Kidney epithelial cell (primary cell): ENCODE measurements at regions not wholly inside any gene's neighbourhood (a gene's known extent, or its start where the extent isn't known, plus 50 kb on each side); places are given as distances from the start of the nearest gene placed in this dataset.

Source experiments
- DNase-seq: peaks from one replicate; pipeline ENCODE4 v3.0.0-alpha.2; 2010; ENCODE audit warnings: low read depth
- H3K27me3 ChIP-seq: 2 replicates; pipeline ENCODE4 v1.6.0; 2011; ENCODE audit warnings: low read length; ENCODE audit not compliant: control insufficient read depth, insufficient read depth
- H3K36me3 ChIP-seq: 2 replicates; pipeline ENCODE4 v1.5.1; 2011; ENCODE audit warnings: low read length; ENCODE audit not compliant: control insufficient read depth, insufficient read depth
- H3K4me3 ChIP-seq: 2 replicates; pipeline ENCODE4 v1.5.1; 2011; ENCODE audit warnings: low read depth, mild to moderate bottlenecking, control low read depth, low read length
- TF ChIP-seq, protein P1 (sequence below): IDR thresholded peaks from 2 replicates; pipeline ENCODE4 v1.5.1; 2011; ENCODE audit warnings: mild to moderate bottlenecking, moderate library complexity, low read length, control low read depth, inconsistent platforms; ENCODE audit not compliant: insufficient read depth, poor library complexity, severe bottlenecking

DNA sequence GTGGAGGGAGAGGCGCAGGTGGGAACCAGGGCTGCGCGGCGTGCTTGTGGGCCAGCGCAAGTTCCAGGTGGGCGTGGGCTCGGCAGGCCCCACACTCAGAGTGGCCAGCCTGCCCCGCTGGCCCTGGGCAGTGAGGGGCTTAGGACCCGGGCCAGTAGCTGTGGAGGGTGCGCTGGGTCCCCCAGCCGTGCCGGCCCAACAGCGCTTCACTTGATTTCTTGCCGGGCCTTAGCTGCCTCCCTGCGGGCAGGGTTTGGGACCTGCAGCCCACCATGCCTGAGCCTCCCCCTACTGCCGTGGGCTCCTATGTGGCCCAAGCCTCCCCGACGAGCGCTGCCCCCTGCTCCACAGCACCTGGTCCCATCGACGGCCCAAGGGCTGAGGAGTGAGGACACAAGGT lies 1636.9 kb upstream of the SLC39A10 start:
- no peaks in the 10 kb centered on the region for H3K36me3 ChIP-seq
- no peak overlapping the region for H3K4me3 ChIP-seq
- no peaks in the 10 kb centered on the region for H3K27me3 ChIP-seq
- TF ChIP-seq, protein P1, sequence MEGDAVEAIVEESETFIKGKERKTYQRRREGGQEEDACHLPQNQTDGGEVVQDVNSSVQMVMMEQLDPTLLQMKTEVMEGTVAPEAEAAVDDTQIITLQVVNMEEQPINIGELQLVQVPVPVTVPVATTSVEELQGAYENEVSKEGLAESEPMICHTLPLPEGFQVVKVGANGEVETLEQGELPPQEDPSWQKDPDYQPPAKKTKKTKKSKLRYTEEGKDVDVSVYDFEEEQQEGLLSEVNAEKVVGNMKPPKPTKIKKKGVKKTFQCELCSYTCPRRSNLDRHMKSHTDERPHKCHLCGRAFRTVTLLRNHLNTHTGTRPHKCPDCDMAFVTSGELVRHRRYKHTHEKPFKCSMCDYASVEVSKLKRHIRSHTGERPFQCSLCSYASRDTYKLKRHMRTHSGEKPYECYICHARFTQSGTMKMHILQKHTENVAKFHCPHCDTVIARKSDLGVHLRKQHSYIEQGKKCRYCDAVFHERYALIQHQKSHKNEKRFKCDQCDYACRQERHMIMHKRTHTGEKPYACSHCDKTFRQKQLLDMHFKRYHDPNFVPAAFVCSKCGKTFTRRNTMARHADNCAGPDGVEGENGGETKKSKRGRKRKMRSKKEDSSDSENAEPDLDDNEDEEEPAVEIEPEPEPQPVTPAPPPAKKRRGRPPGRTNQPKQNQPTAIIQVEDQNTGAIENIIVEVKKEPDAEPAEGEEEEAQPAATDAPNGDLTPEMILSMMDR, result no peak
- DNase-seq, result no peak

DNA sequence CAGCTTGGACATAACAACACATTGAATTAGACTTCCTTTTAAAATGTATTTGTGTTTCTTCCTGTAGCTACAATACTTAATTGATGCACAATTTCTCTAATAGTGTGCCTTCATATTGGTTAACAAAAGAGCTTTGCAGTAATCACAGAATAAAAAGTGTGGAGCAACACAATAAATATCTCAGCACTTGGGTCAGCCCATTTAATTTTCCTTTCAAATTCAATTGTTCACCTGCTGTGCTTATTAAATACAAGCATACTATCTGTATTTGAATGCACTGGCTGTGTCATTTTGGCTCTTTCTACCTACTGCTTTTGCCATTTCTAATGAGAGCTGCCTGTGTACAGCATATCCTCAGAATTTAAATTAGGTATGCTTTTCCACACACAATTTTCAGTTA lies 1641.3 kb upstream of the SLC39A10 start:
- DNase-seq, result no peak
- H3K4me3 ChIP-seq, result no peak overlapping the region
- TF ChIP-seq, protein P1, result no peak
- no peaks in the 10 kb centered on the region for H3K27me3 ChIP-seq
- no peaks in the 10 kb centered on the region for H3K36me3 ChIP-seq

DNA sequence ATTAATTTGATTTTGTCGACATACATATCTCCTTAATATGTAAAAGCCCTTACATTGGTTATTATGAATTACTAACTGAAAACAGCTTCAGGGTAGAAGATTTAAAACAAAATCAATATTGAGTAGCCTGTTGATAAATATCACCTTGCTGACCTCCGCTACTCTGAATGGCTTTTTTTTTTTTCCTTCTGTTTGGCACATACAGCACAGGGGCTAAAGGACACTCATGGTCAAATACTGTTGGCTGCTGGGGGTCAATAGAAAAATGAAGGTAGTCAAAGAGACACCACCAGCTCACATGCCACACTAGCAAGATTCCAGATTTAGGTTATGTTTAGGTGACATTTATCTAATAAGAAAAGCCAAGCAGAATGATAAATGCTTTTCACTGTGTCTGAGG lies 1642.4 kb upstream of the SLC39A10 start:
- Histone ChIP-seq H3K4me3 (no peak overlapping the region), H3K27me3 (no peaks in the 10 kb centered on the region), H3K36me3 (no peaks in the 10 kb centered on the region)
- TF ChIP-seq, protein P1, result no peak
- no peak for DNase-seq

DNA sequence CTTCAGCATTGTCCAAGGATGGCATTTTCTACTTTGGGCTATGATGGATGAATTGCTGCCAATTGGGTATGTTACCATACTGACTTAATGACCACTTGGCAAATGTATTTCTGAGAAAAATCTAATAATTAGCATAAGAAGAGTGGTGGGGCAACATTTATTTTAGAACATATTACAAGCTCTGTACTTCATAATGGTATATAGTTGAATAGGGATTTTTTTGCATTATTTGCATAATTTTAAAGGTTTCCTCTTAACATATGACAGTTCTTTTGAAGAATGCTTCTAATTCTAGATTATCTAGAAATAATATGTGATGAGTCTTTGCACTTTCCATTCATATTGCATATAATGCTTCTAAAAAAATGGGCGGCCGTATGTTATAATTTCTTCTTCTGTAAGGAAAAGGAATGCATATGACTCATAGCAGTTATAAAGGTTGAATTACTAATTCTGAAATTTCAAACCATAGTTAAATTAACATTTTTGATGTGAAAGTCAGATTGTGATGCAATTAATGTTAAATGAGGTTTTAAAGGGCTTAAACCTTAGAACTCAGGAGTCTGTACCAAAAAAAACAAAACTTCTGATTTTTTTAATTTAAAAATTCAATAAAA lies 1652.3 kb upstream of the SLC39A10 start:
- Histone ChIP-seq H3K27me3 (no peaks in the 10 kb centered on the region), H3K36me3 (no peaks in the 10 kb centered on the region), H3K4me3 (no peak overlapping the region)
- TF ChIP-seq, protein P1, result no peak
- DNase-seq, result no peak

DNA sequence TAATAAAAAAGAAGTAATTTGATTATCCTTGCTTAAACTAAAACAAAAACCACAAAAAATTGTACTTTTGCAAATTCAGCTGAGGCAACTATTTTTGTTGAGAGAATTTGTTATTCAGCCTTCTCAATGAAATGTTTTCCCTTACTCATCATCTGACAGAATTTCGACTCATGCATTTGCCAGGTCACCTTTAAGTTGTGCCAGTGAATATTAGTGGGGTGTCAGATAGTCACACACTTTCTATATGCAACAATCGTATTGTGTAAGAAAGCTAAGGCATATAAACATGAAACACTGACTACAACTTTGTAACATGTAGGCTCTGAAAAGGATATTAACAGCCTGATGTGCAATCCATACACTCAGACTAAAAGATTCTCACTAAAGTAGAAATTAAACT lies 1653.1 kb upstream of the SLC39A10 start:
- Histone ChIP-seq H3K27me3 (no peaks in the 10 kb centered on the region), H3K4me3 (no peak overlapping the region), H3K36me3 (no peaks in the 10 kb centered on the region)
- TF ChIP-seq, protein P1, result no peak
- no peak for DNase-seq

DNA sequence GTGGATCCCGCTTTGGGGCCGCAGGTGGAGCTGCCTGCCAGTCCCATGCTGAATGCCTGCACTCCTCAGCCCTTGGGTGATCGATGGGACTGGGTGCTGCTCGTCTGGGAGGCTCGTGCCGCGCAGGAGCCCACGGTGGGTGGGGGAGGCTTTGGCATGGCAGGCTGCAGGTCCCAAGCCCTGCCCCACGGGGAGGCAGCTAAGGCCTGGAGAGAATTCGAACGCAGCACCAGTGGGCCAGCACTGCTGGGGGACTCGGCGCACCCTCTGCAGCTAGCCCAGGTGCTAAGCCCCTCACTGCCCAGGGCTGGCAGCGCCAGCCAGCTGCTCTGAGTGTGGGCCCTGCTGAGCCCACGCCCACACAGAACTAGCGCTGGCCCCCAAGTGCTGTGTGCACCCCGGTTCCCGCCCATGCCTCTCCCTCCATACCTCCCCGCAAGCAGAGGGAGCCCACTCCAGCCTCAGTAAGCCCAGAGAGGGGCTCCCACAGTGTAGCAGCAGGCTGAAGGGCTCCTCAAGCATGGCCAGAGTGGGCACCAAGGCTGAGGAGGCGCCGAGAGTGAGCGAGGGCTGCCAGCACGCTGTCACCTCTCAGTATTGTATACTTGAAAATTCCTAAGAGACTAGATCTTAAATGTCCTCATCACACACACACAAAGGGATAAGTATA lies 1654.2 kb upstream of the SLC39A10 start:
- H3K4me3 ChIP-seq, result no peak overlapping the region
- H3K36me3 ChIP-seq, result no peaks in the 10 kb centered on the region
- no peaks in the 10 kb centered on the region for H3K27me3 ChIP-seq
- TF ChIP-seq, protein P1, result no peak
- no peak for DNase-seq
